GM21619 (cell line): ENCODE measurements at regions not wholly inside any gene's neighbourhood (a gene's known extent, or its start where the extent isn't known, plus 50 kb on each side); places are given as distances from the start of the nearest gene placed in this dataset.
A peak's percentile ranks its signal among the peaks of the same experiment; 100 is the strongest.
"Not testable (repeated sequence)": the region's sequence is repeated elsewhere in the genome, so short reads cannot be mapped to it uniquely, and the experiment has no call there.

ENCODE experiments used
- ATAC-seq: cut with Tn5 transposase; IDR thresholded peaks from one replicate; pipeline ENCODE4 v1.9.1; 2021; ENCODE audit not compliant: unreplicated experiment

DNA sequence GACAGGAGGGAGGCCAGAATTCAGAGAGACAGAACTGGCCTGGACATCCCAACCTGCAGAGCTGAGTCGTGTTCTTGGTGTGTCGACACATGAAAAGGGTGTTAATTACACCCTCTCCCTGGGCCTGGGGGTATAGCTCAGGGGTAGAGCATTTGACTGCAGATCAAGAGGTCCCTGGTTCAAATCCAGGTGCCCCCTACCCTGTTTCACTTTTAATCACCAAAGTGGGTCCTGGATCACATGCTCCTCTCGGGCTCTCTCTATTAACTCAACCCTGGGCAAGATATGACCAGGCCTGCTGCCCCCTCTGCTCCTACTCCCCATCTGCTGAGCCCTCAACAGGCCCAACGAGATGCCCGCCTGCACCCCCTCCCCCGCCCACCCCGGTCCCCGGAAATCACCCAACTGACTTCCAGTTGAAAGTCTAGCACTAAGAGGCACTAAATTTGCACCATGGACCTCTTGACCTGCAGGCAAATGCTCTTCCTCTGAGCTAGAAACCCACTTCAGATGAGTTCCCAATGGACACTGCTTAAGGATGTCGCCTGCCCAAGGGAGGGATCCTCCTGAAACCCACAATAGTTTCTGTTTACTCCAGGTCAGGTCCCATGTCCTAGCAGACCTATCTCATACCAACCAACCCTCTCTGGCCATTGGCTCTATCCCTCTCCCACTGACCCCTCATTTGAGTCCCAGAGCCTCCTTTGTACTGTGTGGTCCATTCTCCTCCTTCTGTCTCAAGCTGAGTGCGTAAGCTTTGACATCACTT lies 137.6 kb downstream of the ZNF467 start:
- ATAC-seq, result no peak

DNA sequence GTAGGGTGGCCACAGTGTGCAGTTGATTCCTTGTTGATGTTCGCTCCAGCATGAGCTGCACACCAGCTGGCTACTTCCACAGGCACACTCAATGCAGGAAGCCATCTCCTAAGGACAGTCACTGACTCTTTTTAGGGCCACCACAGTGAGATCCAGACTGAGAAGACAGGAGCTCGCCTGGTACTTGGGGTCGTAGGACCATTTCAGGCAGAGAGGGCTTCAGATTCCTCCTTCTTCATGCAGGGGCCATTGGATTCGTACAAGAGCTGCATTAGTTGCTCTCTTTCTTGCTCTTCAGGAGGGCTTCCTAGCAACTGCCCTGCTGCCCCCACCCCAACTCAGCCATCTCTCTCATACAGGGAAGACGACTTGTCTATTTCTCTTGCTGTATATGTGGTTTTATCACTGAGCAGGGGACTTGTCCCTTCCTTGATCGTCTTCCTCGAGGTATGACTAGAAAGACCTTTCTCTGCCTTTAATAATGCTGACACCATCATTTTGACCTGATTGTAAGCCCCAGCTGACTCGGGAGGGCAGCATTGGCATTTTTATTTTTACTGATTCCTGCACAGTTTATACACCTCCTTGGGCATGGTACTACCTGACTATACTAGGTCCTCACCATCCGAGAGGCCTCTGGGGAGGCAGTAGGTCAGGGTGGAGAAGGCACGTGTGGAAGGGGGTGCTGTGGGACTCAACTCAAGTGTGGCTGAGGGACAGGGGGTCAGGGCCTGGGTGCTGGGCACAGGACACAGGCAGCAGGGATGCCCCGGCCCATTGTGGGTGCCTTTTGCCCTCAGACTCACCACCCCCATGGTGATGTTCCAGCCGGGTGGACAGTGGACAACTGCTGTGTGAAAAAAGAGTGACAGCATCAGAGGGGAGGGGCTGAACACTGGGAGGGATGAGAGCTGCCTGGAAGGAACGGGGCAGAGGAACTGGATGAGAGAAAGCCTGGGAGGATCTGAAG lies 136.7 kb upstream of the ZNF746 start:
- ATAC-seq, result no peak

GRCh38 chr7:149628361-149629149 lies 130.9 kb upstream of the ZNF746 start:
- ATAC-seq, result not testable (repeated sequence)

- ATAC-seq, result no peak
These were observed 130.3 kb upstream of the ZNF746 start for GRCh38 chr7:149627911-149628310.

- no peak for ATAC-seq
These were observed 129.4 kb upstream of the ZNF746 start for GRCh38 chr7:149626972-149627371.

- ATAC-seq, result no peak
These were observed 128.4 kb upstream of the ZNF746 start for GRCh38 chr7:149625947-149626392.

DNA sequence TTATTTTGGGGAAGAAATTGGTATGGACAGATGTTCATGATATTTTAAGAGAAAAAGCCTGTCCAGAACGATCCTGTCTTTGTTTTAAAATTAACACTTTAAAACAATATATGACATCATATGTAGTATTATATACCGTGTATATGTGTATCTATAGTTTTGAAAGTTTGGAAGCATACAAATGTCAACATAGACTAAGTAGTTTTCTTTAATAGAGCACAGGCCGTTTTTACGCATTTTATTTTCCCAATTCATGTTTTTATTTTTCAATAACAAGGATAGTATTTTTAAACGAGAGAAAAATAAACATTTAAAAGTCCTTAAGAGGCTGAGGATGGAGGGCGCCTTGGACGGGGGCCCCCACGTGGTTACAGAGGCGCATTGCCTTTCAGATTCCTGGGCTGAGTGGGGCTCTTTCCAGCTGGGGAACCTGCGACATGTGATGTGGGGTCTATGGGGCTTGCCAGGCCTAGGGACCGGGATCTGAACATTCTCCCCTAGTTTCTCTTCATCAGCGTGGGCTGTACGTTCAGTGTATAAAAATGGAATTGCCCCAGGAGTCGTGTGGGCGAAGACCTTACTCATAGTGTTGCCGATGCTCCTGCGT lies 127.8 kb upstream of the ZNF746 start:
- no peak for ATAC-seq

DNA sequence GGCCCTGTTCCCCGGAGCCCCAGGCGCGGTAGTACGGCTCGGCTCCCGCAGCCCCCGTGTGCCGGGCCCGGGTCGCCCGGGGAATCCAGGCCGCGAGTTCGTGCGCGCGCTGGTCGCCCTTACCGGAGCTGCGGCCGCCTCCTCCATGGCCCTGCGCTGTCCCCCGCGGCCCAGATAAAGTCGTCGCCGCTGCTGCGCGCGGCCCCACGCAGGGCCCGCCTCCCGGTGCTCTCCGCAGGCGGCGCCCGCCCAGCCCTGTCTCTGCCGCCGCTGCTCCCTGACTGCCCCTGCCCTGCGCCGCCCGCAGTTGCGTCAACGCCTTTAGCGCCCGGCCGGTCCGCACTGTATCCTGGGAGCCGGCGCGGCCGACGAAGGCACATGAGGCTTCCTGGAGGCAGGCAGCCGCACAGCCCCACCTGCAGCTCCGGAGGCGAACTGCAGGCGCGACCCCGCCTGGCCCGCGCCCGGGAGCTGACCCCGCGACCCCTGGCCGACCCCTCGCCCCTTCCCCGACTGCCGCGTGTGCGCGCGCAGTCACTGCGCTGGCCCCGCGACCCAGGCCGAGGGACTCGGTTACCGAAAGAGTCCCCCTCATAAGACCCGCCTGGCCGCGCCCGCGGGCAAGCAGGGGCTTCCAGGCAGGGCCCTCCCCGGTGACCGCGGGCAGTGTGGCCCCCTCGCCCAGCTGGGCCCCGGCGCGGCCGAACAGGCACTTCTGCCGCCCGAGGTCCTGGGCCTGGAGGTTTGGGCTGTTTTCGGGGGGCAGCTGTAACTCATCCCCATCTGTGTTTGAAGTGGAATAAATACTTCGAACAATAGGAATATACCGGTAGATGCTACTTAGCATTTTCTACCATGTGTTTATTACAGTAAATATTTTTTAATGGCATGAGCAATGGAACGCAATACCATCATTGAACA lies 127.1 kb upstream of the ZNF746 start:
- ATAC-seq, result peak; percentile 89

DNA sequence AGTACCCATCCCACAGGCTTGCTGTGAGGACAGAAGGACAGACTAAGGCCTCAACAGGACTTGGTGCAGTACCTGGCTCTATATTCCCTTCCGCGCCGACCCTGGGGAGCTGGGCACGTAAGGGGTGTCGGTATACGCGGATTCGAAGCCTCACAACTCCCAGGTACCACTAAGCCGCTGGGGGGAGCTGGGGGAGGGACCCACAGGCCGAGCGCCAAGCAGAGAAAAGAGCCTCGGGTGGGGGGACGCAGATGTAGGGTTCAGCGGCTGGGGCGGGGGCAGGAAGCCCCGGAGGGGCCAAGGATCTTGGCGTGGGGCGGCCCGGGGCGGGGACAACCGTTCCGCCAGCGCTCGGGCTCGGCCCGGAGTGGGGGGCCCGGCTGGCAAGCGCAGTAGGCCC lies 126.4 kb upstream of the ZNF746 start:
- peak; percentile 22 for ATAC-seq

- not testable (repeated sequence) for ATAC-seq
These were observed 125.8 kb upstream of the ZNF746 start for GRCh38 chr7:149623262-149623997.

DNA sequence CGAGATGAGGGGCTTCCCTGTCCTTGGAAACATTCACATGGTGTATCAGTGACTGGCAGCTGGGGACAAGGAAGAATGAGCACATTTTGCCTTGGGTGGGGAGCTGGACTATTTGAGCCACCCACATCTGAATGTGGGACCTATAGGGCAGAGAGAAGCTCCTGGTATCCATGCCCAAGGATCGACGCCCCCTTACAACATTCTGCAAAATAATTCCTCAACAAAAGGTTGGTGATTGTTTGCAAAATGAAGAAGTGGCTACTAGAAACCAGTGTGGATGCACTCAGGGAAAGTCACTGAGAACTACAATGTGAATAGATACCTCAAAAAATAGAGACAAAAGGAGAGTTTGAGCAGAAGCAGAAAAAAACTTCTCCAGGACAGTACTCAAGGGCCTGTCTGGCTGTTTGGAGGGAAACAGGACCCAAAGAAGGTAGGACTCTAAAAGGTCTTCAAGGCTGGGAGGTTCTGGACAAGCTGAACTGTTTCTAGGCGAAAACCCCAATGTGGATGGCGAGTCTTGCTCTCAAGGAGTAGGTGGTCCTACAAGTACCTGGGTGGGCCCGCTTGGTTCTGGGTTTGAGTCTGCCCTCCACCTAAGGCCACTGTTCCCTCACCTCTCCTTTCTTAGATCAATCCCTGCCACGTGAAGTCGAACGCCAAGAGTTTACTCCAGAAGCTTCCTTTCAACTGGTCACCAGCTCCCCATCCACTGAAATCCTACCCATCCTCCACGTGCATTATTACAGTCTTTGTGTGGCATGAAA lies 125.0 kb upstream of the ZNF746 start:
- ATAC-seq, result no peak

DNA sequence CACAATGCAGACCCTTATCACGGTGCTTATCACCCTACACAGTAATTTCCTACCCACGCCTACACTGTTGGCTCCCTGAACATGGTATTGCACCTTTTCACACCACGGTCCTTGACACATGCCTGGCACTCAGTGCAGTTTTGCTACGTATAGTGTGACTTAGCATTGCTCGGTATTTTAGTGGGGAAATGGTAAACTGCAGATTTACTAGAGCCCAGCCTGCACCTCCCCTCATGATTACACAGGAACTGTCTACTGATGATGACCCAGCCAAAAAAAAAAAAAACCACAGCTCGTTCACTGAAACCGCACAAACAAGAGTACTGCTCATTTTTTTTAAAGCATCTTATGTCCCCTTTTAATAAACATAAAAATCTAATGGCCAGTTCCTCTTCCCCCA lies 124.2 kb upstream of the ZNF746 start:
- ATAC-seq, result no peak

DNA sequence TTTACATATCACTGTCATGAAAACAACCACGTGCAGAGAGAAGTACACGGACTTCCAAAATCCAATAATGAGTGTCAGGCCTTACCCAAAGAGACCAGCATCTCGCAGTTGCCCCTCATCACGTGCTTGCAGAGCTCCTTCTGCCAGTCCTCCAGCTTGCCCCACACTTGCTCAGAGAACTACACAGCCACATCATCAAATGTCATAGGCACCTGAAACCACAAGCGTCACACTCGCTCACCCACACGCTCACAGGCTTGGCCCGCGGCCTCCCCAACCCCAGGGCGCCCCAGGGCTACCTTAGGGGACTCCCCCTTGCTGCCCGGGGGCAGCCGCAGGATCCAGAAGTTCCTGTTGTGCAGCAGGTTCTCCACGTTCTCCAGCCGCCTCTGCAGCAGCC lies 123.4 kb upstream of the ZNF746 start:
- peak; percentile 34 for ATAC-seq

- ATAC-seq, result no peak
These were observed 119.3 kb upstream of the ZNF746 start for GRCh38 chr7:149616898-149617297.

GRCh38 chr7:149615690-149616270 lies 118.2 kb upstream of the ZNF746 start:
- ATAC-seq, result no peak

DNA sequence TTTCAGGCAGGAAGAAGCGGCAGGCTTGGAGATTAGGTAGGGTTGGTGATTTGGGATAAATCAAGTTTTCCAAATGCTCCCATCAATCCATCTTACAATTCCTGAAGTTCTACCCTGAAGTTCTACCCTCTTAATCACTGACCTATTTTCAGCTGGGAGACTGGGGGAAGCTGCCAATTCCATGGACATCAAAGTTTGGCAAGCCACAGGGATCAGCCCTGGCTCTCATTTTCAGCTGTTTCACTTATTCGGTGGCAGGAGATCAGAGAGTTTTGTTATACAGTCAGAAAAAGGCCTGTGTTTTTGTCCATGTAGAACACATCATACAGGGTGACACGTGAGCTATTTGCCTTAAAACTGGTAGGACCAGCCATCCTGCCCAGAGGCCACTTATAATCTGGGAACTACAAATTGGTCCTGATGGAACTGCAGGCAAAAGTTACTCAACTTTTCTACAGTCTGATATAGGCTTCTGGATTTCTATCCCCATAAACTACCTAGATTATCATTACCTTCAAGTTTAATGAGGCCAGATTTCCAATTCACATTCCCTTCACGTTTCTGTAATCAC lies 112.9 kb upstream of the ZNF746 start:
- ATAC-seq, result no peak

GRCh38 chr7:149608168-149608567 lies 110.6 kb upstream of the ZNF746 start:
- ATAC-seq, result no peak

GRCh38 chr7:149607683-149608082 lies 110.1 kb upstream of the ZNF746 start:
- no peak for ATAC-seq
